Cardiac muscle cell (in vitro differentiated cells and primary cell): ENCODE measurements at regions not wholly inside any gene's neighbourhood (a gene's known extent, or its start where the extent isn't known, plus 50 kb on each side); places are given as distances from the start of the nearest gene placed in this dataset.

Experiments used
- DNase-seq, 2 donors: peaks; one replicate each; pipeline versions ENCODE4 v3.0.0 to v3.0.0-alpha.2; 2010 to 2017; ENCODE audit warnings: low read depth in 1 of 2, low spot score in 1 of 2
- H3K27ac ChIP-seq: fragments of 200-600 bp; sonication (generic); 2 replicates; pipeline ENCODE4 v1.5.1; 2016
- H3K27me3 ChIP-seq: fragments of 200-600 bp; sonication (generic); 2 replicates; pipeline ENCODE4 v1.6.0; 2016; ENCODE audit warnings: control low read depth
- H3K36me3 ChIP-seq: fragments of 200-600 bp; sonication (generic); 2 replicates; pipeline ENCODE4 v1.5.1; 2016; ENCODE audit warnings: control low read depth
- H3K4me1 ChIP-seq: fragments of 200-600 bp; sonication (generic); 2 replicates; pipeline ENCODE4 v1.8.1; 2017; ENCODE audit warnings: low read depth, mild to moderate bottlenecking, mixed run types
- H3K4me3 ChIP-seq: fragments of 200-600 bp; sonication (generic); 2 replicates; pipeline ENCODE4 v1.5.1; 2016; ENCODE audit warnings: mild to moderate bottlenecking
- H3K9me3 ChIP-seq: fragments of 200-600 bp; sonication (generic); 2 replicates; pipeline ENCODE4 v1.5.1; 2017; ENCODE audit warnings: low read depth, mild to moderate bottlenecking, control low read depth
- TF ChIP-seq, protein P1 (sequence below): IDR thresholded peaks from 2 replicates; pipeline ENCODE4 v1.5.1; 2012; ENCODE audit warnings: low read depth, mild to moderate bottlenecking, low read length

DNA sequence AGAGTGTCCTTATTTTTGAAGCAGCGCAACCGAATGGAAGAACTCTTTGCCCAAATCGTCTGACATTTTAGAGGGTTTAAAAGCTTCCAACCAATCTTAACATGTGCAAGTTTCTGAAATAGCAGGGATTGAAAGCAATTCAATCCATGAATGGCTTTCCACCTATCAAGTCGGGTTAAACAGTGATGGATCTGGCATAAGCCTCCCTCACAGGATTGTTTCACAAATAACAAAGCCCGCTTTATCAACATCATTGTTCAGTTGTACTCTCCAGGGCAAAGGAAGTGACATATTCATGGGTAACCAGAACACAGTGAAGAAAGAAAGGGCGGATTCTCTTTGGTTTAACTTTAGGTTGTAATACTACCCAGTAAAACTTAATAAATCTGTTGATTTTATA, 497.3 kb downstream of the MTRR start:
- H3K27me3 ChIP-seq: no peaks in the 10 kb centered on the region
- DNase-seq: no peak
- no peaks in the 10 kb centered on the region for H3K36me3 ChIP-seq
- H3K27ac ChIP-seq: no peak overlapping the region
- H3K4me3 ChIP-seq: no peak overlapping the region
- TF ChIP-seq, protein P1, sequence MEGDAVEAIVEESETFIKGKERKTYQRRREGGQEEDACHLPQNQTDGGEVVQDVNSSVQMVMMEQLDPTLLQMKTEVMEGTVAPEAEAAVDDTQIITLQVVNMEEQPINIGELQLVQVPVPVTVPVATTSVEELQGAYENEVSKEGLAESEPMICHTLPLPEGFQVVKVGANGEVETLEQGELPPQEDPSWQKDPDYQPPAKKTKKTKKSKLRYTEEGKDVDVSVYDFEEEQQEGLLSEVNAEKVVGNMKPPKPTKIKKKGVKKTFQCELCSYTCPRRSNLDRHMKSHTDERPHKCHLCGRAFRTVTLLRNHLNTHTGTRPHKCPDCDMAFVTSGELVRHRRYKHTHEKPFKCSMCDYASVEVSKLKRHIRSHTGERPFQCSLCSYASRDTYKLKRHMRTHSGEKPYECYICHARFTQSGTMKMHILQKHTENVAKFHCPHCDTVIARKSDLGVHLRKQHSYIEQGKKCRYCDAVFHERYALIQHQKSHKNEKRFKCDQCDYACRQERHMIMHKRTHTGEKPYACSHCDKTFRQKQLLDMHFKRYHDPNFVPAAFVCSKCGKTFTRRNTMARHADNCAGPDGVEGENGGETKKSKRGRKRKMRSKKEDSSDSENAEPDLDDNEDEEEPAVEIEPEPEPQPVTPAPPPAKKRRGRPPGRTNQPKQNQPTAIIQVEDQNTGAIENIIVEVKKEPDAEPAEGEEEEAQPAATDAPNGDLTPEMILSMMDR: no peak
- no peaks in the 10 kb centered on the region for H3K4me1 ChIP-seq
- H3K9me3 ChIP-seq: no peaks in the 10 kb centered on the region

DNA sequence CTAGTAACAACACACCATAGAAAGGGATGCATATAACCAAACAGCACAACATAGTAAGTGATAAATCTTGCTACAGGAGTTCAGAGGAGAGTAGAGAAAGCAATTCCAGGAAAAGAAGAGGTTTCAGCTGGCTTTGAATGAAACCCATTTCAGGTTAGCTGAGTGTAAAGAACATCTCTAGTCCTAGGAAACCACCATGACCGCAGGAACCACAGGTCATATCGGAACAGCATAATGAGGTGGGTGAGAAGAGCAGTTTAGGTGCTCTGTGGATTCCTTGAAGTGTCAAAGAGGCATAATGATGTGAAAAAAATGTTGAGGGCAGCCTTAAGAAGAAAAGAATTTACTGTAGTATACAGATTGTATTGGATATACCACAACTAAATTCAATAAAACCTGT, 507.5 kb downstream of the MTRR start:
- TF ChIP-seq, protein P1: no peak
- H3K27ac ChIP-seq: no peak overlapping the region

DNA sequence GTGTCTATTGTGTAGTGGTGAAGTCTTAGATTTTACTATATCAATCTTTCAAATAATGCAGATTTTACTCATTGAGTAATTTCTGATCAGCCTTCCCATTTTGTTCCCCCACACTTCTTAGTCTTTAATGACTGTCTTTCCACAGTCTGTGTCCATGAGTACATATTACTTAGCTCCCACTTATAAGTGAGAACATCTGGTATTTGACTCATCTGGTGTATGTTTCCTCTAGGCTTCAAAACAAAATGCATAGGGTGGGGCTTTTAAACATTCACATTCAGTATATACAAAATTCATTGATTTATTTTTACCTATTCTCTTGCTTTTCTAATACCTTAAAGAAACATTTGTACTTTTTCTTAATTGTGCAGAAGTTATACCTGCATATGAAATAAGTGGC, 513.0 kb downstream of the MTRR start:
- no peak overlapping the region for H3K27ac ChIP-seq
- H3K4me1 ChIP-seq: no peaks in the 10 kb centered on the region
- no peak overlapping the region for H3K4me3 ChIP-seq
- DNase-seq: no peak
- no peaks in the 10 kb centered on the region for H3K36me3 ChIP-seq
- no peaks in the 10 kb centered on the region for H3K27me3 ChIP-seq
- H3K9me3 ChIP-seq: no peaks in the 10 kb centered on the region
- TF ChIP-seq, protein P1: no peak

More for the DNA sequence above, 507.5 kb downstream of the MTRR start:
- DNase-seq: no peak
- no peaks in the 10 kb centered on the region for H3K4me1 ChIP-seq
- H3K27me3 ChIP-seq: no peaks in the 10 kb centered on the region
- H3K36me3 ChIP-seq: no peaks in the 10 kb centered on the region
- no peak overlapping the region for H3K4me3 ChIP-seq
- H3K9me3 ChIP-seq: no peaks in the 10 kb centered on the region

DNA sequence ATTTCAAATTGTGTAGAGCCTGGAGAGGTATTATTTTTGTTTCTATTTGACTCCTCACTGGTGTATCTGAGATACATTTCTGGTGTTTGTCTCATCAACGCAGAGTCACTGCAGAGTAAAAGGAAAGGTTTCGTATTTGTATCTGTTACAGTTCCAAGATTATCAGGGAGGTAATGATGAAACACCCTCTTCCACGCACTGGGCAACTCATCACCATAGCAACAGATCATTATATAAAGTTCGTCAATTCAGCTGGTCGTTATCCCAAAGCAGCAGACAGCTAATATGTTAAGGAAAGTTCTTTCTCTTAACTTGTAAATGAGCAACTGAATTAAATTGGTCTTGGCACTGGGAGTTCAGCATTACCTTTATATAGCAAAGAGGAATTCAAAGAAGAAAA, 513.5 kb downstream of the MTRR start:
- Histone ChIP-seq H3K4me1 (no peaks in the 10 kb centered on the region), H3K27me3 (no peaks in the 10 kb centered on the region), H3K9me3 (no peaks in the 10 kb centered on the region), H3K36me3 (no peaks in the 10 kb centered on the region), H3K27ac (no peak overlapping the region), H3K4me3 (no peak overlapping the region)
- TF ChIP-seq, protein P1: no peak
- DNase-seq: no peak

DNA sequence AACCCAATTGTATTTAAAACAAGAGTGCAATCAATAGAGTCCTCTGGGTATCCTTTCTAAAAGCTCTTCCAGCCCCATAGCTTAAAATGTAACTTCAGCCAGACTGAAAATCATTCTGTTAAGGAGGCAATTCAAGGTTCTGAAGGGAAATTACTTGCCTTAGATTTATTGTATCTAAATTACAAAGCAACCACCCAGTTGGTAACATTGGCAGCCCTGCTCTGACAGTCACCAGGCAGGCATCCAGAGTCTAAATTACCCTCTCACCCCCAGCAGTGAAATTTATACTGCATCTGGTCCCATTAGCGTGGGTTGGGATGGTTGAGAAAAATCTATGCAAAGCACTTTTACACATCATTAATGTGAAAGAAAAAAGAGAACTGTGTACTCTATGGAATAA, 514.7 kb downstream of the MTRR start:
- TF ChIP-seq, protein P1: no peak
- Histone ChIP-seq H3K27ac (no peak overlapping the region), H3K36me3 (no peaks in the 10 kb centered on the region), H3K27me3 (no peaks in the 10 kb centered on the region), H3K9me3 (no peaks in the 10 kb centered on the region), H3K4me3 (no peak overlapping the region), H3K4me1 (no peaks in the 10 kb centered on the region)
- DNase-seq: no peak

DNA sequence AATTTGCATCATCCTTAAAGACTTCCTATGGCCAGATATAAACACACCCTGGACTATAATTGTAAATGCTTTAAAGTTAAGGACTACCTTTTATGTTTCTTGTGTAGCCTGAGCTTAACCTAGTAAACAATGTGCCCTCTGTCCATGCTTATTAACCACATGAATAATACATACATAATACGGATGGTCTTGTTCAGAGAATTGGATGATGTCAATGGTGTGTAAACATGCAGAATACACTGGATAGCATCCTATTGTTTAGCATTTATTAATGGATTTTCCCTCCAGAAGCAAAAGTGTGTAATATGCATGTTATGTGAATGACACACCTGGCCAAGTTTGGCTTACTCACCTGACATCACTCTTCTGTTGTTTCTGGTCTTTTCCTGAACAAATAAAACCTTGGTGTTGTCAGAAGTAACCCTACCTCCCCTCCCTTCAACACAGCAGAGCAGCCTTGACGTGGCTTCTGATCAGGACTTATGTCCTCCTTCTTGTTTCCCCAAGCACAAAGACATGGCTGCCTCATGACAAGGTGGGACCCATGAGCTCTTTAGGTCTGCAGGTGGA, 517.9 kb downstream of the MTRR start:
- Histone ChIP-seq H3K4me1 (no peaks in the 10 kb centered on the region), H3K27ac (no peak overlapping the region), H3K4me3 (no peak overlapping the region), H3K9me3 (no peaks in the 10 kb centered on the region), H3K36me3 (no peaks in the 10 kb centered on the region), H3K27me3 (no peaks in the 10 kb centered on the region)
- TF ChIP-seq, protein P1: no peak
- no peak for DNase-seq
